ENCODE measurements at regions not wholly inside any gene's neighbourhood (a gene's known extent, or its start where the extent isn't known, plus 50 kb on each side); places are given as distances from the start of the nearest gene placed in this dataset.

DNA sequence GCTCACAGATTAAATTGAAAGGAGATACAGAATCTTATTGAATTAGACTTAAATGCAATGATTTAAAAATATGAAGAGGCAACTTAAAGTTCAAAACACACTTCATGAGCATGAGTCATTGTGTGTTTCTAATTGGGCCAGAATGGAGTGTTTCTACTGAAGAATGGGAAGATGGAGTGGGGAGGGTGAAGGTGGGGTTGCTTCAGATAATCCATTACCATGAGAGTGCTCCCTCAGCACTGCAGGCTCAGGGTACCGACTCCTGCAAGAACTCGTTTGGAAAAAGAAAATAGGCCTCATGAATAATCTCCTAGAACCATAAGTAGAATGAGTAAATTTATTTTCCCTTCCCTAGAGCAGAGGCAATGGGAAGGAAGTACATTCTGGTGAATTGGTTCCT lies 372.8 kb downstream of the TOX3 start:
- Histone ChIP-seq H3K27ac (ENCODE audit: low read depth) (no peak overlapping the region), H2AFZ (no peak overlapping the region), H4K20me1 (replicated peaks; ENCODE audit: insufficient read depth) (no peaks in the 10 kb centered on the region), H3K4me2 (no peak overlapping the region), H3K79me2 (replicated peaks; ENCODE audit: insufficient read depth) (no peaks in the 10 kb centered on the region), H3K4me3 (no peak overlapping the region), H3K27me3 (ENCODE audit: insufficient read depth) (no peaks in the 10 kb centered on the region), H3F3A (replicated peaks; ENCODE audit: low read depth) (no peaks in the 10 kb centered on the region), H3K36me3 (ENCODE audit: insufficient read depth) (no peaks in the 10 kb centered on the region), H3K9me2 (ENCODE audit: insufficient read depth) (peaks cover 11% of the 10 kb centered on the region; the same call in 1 of the 2 replicates), H3K4me1 (ENCODE audit: insufficient read depth) (0 out of 2 replicates have a peak, but pooled peaks cover 6% of the 10 kb centered on the region)
- Mint-ChIP-seq H3K9me3 (no peaks in the 10 kb centered on the region), H3K4me3 (no peak overlapping the region), H3K27me3 (ENCODE audit: insufficient read depth, low read depth, poor library complexity) (no peaks in the 10 kb centered on the region), H3K36me3 (ENCODE audit: low read depth) (no peaks in the 10 kb centered on the region), H3K27ac (no peak overlapping the region), H3K4me1 (peaks cover 4% of the 10 kb centered on the region; the same call in 2 of the 3 replicates)
- DNase-seq (ENCODE audit: low spot score) (no peak), ATAC-seq (no peak)
- TF ChIP-seq JUNB (IDR thresholded peaks at IDR 0.05; ENCODE audit: unreplicated experiment) (no peak), STAT1 (IDR thresholded peaks at IDR 0.05; ENCODE audit: unreplicated experiment) (no peak)

DNA sequence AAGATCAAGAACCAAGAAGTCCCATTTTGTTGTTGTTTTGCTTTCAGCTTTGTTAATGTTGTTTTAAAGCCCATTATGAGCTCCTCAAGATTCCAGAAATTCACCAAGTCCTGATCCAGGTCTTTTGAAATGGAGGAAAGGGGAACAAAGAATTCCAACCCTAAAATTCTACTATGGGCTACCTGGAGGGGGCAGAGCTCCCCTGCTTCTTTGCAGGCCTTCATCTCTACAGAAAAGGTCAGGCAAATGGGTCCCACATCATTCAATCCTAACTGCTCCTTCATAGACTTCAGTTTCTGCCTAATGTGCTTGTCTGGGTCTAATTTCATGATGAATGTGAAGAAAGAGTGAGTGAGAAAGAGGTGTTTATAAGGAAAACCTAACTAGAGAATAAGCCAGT lies 375.5 kb downstream of the TOX3 start:
- H3K9me3 Mint-ChIP-seq = no peaks in the 10 kb centered on the region
- Histone ChIP-seq H3K79me2 (replicated peaks; ENCODE audit: insufficient read depth) (no peaks in the 10 kb centered on the region), H3K9me2 (ENCODE audit: insufficient read depth) (peaks cover 11% of the 10 kb centered on the region; the same call in 1 of the 2 replicates), H3K4me1 (ENCODE audit: insufficient read depth) (0 out of 2 replicates have a peak, but pooled peaks cover 6% of the 10 kb centered on the region), H3K27ac (ENCODE audit: low read depth) (no peak overlapping the region), H3K36me3 (ENCODE audit: insufficient read depth) (no peaks in the 10 kb centered on the region), H3K4me3 (no peak overlapping the region), H3K4me2 (no peak overlapping the region), H2AFZ (no peak overlapping the region), H3K27me3 (ENCODE audit: insufficient read depth) (no peaks in the 10 kb centered on the region), H3F3A (replicated peaks; ENCODE audit: low read depth) (no peaks in the 10 kb centered on the region), H4K20me1 (replicated peaks; ENCODE audit: insufficient read depth) (no peaks in the 10 kb centered on the region)
- H3K27ac Mint-ChIP-seq = no peak overlapping the region
- no peak overlapping the region for H3K4me3 Mint-ChIP-seq
- no peaks in the 10 kb centered on the region for H3K27me3 Mint-ChIP-seq (ENCODE audit: insufficient read depth, low read depth, poor library complexity)
- TF ChIP-seq EZH2 (IDR thresholded peaks at IDR 0.05; ENCODE audit: low read depth, unreplicated experiment) = no peak
- TF ChIP-seq, protein P1, sequence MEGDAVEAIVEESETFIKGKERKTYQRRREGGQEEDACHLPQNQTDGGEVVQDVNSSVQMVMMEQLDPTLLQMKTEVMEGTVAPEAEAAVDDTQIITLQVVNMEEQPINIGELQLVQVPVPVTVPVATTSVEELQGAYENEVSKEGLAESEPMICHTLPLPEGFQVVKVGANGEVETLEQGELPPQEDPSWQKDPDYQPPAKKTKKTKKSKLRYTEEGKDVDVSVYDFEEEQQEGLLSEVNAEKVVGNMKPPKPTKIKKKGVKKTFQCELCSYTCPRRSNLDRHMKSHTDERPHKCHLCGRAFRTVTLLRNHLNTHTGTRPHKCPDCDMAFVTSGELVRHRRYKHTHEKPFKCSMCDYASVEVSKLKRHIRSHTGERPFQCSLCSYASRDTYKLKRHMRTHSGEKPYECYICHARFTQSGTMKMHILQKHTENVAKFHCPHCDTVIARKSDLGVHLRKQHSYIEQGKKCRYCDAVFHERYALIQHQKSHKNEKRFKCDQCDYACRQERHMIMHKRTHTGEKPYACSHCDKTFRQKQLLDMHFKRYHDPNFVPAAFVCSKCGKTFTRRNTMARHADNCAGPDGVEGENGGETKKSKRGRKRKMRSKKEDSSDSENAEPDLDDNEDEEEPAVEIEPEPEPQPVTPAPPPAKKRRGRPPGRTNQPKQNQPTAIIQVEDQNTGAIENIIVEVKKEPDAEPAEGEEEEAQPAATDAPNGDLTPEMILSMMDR (conservative IDR thresholded peaks at IDR 0.05; ENCODE audit: low read depth in 2 of 2) = peak; percentile 46 to 48
- no peaks in the 10 kb centered on the region for H3K36me3 Mint-ChIP-seq (ENCODE audit: low read depth)
- peaks cover 2% of the 10 kb centered on the region; the same call in 2 of the 3 replicates for H3K4me1 Mint-ChIP-seq
- DNase-seq (ENCODE audit: low spot score) (peak; percentile 30), ATAC-seq (no peak)

DNA sequence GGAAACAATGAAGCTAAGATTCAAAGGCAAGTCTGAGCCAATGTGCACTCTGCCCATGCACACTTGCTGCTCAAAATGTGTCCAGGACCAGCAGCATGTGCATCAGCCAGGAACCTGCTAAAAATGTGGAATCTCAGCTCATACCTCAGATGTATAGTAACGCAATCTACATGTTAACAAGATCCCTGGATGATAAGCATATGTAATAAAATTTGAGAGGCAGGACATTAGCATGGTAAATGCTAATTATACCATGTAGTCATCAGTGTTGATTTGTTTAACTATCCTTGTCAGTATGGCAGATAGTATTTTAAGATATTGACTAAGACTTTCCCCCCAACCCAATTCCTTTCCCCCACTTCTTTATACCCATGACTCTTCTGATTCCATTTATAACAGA lies 379.6 kb downstream of the TOX3 start:
- Mint-ChIP-seq H3K4me3 (no peak overlapping the region), H3K4me1 (no peaks in the 10 kb centered on the region), H3K27ac (no peak overlapping the region), H3K27me3 (ENCODE audit: insufficient read depth, low read depth, poor library complexity) (no peaks in the 10 kb centered on the region), H3K36me3 (ENCODE audit: low read depth) (no peaks in the 10 kb centered on the region), H3K9me3 (no peaks in the 10 kb centered on the region)
- ATAC-seq (no peak), DNase-seq (ENCODE audit: low spot score) (no peak)
- Histone ChIP-seq H3K9me2 (ENCODE audit: insufficient read depth) (peaks cover 6% of the 10 kb centered on the region; the same call in 1 of the 2 replicates), H3K4me1 (ENCODE audit: insufficient read depth) (no peaks in the 10 kb centered on the region), H3K27me3 (ENCODE audit: insufficient read depth) (no peaks in the 10 kb centered on the region), H3K36me3 (ENCODE audit: insufficient read depth) (no peaks in the 10 kb centered on the region), H4K20me1 (replicated peaks; ENCODE audit: insufficient read depth) (no peaks in the 10 kb centered on the region), H3K27ac (ENCODE audit: low read depth) (no peak overlapping the region), H3K4me3 (no peak overlapping the region), H3K4me2 (no peak overlapping the region), H2AFZ (no peak overlapping the region), H3F3A (replicated peaks; ENCODE audit: low read depth) (no peaks in the 10 kb centered on the region), H3K79me2 (replicated peaks; ENCODE audit: insufficient read depth) (no peaks in the 10 kb centered on the region)
- TF ChIP-seq NANOG (IDR thresholded peaks at IDR 0.05; ENCODE audit: borderline replicate concordance) (no peak), EZH2phosphoT487 (IDR thresholded peaks at IDR 0.05; ENCODE audit: unreplicated experiment) (no peak), CREB1 (CRISPR knock-in tag; IDR thresholded peaks at IDR 0.05; ENCODE audit: low read depth) (no peak), ZNF331 (CRISPR knock-in tag; IDR thresholded peaks at IDR 0.05; ENCODE audit: low read depth) (no peak), JUNB (IDR thresholded peaks at IDR 0.05; ENCODE audit: unreplicated experiment) (no peak), EZH2 (IDR thresholded peaks at IDR 0.05; ENCODE audit: low read depth, unreplicated experiment) (no peak)
- TF ChIP-seq, protein P2, sequence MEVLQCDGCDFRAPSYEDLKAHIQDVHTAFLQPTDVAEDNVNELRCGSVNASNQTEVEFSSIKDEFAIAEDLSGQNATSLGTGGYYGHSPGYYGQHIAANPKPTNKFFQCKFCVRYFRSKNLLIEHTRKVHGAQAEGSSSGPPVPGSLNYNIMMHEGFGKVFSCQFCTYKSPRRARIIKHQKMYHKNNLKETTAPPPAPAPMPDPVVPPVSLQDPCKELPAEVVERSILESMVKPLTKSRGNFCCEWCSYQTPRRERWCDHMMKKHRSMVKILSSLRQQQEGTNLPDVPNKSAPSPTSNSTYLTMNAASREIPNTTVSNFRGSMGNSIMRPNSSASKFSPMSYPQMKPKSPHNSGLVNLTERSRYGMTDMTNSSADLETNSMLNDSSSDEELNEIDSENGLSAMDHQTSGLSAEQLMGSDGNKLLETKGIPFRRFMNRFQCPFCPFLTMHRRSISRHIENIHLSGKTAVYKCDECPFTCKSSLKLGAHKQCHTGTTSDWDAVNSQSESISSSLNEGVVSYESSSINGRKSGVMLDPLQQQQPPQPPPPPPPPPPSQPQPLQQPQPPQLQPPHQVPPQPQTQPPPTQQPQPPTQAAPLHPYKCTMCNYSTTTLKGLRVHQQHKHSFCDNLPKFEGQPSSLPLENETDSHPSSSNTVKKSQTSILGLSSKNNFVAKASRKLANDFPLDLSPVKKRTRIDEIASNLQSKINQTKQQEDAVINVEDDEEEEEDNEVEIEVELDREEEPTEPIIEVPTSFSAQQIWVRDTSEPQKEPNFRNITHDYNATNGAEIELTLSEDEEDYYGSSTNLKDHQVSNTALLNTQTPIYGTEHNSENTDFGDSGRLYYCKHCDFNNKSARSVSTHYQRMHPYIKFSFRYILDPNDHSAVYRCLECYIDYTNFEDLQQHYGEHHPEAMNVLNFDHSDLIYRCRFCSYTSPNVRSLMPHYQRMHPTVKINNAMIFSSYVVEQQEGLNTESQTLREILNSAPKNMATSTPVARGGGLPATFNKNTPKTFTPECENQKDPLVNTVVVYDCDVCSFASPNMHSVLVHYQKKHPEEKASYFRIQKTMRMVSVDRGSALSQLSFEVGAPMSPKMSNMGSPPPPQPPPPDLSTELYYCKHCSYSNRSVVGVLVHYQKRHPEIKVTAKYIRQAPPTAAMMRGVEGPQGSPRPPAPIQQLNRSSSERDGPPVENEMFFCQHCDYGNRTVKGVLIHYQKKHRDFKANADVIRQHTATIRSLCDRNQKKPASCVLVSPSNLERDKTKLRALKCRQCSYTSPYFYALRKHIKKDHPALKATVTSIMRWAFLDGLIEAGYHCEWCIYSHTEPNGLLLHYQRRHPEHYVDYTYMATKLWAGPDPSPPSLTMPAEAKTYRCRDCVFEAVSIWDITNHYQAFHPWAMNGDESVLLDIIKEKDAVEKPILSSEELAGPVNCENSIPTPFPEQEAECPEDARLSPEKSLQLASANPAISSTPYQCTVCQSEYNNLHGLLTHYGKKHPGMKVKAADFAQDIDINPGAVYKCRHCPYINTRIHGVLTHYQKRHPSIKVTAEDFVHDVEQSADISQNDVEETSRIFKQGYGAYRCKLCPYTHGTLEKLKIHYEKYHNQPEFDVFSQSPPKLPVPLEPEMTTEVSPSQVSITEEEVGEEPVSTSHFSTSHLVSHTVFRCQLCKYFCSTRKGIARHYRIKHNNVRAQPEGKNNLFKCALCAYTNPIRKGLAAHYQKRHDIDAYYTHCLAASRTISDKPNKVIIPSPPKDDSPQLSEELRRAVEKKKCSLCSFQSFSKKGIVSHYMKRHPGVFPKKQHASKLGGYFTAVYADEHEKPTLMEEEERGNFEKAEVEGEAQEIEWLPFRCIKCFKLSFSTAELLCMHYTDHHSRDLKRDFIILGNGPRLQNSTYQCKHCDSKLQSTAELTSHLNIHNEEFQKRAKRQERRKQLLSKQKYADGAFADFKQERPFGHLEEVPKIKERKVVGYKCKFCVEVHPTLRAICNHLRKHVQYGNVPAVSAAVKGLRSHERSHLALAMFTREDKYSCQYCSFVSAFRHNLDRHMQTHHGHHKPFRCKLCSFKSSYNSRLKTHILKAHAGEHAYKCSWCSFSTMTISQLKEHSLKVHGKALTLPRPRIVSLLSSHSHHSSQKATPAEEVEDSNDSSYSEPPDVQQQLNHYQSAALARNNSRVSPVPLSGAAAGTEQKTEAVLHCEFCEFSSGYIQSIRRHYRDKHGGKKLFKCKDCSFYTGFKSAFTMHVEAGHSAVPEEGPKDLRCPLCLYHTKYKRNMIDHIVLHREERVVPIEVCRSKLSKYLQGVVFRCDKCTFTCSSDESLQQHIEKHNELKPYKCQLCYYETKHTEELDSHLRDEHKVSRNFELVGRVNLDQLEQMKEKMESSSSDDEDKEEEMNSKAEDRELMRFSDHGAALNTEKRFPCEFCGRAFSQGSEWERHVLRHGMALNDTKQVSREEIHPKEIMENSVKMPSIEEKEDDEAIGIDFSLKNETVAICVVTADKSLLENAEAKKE (CRISPR knock-in tag; IDR thresholded peaks at IDR 0.05) = no peak
